HG03354 (cell line): ENCODE measurements at regions not wholly inside any gene's neighbourhood (a gene's known extent, or its start where the extent isn't known, plus 50 kb on each side); places are given as distances from the start of the nearest gene placed in this dataset.
A peak's percentile ranks its signal among the peaks of the same experiment; 100 is the strongest.
"Not testable (repeated sequence)": the region's sequence is repeated elsewhere in the genome, so short reads cannot be mapped to it uniquely, and the experiment has no call there.

Source experiments
- ATAC-seq: cut with Tn5 transposase; IDR thresholded peaks from one replicate; pipeline ENCODE4 v1.9.1; 2021; ENCODE audit warnings: mild to moderate bottlenecking; ENCODE audit not compliant: unreplicated experiment, poor library complexity, severe bottlenecking

DNA sequence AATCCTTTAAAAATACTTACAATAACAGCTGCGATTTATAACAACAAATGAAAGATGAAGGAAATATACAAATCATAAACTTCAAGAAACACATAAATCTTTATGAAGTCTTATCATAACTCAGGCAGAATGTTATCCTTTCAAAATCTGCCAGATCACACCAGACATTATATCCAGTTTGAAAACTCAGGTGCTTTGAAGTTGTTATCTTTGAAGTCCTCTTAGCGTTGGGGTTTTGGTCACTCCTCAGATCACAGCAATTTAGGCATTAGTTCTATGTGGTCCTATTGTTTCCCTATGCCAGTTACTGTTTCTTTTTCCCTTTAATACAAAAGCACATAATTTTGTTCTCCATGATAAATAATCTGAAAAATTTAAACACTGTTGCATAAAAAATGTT is 934.6 kb downstream of the EPHA3 start:
- ATAC-seq, result no peak

DNA sequence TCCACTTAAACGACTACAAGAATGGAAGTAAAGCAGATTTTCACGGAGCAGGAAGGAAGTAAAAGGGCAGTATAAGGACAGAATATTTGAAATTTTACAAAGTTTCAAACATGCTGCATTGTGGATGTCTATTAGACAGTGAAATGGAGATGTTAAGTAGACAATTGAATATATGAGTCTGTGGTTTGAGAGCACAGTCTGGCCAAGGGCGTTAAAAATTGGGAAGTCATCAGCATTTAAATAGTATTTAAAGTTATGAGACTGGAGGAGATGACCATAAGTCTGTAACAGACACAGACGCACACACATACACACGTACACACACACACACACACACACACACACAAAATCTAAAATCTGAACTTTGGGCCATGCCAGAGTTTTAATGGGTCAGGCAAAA is 935.9 kb downstream of the EPHA3 start:
- ATAC-seq, result no peak

DNA sequence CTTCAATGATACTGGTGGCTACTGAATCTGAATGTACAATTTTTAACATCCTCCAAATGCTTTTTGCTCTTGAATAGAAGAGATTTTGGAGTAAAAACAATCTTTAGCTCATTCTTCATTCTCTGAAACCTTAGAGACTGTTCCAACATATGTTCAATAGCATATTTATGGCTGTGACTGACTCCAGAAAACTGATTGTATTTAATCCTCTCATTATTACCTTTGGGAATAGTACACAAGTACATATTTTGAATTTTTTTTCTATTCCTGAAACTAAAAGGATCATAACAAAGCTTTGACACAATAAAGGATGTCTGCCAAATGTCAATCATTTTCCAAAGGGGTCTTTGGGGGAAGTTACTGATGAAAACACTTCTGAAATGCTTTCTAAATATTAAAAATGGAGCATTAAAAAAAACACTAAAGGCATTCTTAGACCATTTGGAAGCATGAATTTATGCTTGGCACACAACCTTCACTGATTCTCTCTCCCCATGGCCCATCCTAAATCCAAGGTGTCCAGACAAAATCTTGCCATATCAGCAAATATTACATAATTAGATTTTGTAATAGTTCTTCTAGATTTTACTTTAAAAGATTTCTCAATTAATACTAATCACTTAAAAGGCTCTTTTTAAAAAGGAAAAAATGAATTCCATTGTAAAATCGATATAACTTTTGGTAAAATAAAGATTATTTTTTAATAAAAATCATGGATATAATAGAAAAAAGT is 936.8 kb downstream of the EPHA3 start:
- ATAC-seq, result no peak

DNA sequence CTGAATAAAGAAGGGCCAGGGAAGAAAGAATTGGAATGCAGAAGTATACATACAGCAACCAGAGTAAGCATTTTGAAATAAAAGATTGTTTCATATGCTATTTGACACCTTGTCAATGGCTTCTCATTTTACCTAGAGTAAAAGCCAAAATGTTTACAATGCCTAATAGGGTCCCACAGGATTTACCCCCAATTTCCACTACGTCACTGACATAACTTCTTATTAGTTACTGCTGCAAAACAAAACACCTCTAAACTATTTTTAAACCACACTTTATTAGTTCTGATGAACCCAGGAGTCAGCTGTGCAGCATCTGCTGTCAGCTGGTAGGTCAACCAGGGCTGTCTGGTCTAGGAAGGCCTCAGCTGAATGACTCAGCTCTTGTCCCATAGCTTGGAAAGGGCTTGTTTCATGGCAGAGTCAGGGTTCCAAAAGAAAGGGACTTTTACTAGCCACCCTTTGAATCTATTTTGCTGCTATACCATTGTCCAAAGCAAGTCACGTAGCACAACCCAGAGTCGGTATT is 945.1 kb downstream of the EPHA3 start:
- no peak for ATAC-seq

DNA sequence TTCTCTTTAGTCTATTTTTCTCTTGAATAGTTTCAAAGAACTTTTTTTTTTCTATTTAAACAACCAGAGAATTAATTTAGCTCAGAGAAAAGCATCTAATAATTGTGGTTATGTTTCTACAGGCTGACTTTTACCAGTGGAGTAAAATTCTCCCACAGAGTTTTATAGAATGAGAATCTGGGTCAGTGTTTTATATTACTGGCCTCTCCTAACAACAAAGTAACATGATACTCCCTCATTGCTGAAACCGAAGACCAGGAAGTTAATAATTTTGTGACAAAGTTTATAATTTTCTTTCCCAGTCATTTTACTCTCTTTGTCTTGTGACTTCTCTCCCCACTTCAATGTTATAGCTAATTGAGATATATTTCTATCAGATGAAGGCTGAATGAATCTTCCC is 946.9 kb downstream of the EPHA3 start:
- ATAC-seq, result no peak

DNA sequence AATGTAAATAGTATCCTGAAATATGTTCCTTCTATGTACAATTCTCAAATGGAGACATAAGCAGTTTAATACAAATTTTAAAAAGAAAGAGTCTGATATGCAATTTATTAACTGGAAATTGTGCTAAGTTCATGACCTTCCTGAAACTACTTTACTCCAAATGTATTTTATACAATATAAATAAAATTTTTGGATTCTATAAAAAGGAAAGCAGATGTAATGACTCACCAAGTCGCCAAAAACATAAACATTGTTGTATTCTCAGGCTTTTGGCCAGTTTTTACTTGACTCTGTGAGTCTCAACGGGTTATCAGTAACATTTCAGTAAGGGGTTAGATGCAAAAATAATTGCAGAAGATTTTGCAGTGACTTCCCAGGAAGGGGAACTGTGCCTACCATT is 948.2 kb downstream of the EPHA3 start:
- no peak for ATAC-seq

DNA sequence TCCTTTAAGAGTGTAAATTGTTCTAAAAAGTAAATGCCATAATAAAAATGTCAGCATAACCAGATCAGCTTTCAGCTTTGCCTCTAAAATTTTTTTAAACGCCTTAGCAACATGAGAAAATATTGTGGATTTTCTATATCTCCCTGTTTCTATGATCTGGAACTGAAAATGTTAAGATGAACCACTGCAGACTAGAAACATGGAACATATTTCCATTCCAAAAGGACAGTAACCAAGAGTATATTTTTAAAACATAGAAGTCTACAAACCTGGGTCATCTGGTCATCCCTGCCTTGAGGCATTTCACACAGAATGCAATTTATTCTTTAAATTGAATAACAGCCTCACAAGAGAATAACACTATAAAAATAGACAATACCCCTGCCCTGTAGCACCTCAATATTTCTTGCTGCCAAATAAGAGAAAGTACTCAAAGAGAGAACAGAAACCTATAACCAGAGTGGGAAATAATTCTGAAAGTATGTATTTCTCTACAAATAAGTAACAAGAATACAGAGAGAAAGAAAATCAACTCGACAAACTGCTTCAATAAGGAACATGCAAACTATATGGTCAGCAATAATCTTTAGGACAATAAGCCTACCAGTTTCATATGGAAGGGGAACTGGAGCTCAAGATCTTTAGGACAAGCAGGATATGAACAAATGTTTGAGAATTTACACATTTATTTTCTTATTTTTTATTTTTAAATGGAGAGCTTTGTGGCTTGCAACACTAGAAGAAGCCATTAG is 949.0 kb downstream of the EPHA3 start:
- no peak for ATAC-seq

DNA sequence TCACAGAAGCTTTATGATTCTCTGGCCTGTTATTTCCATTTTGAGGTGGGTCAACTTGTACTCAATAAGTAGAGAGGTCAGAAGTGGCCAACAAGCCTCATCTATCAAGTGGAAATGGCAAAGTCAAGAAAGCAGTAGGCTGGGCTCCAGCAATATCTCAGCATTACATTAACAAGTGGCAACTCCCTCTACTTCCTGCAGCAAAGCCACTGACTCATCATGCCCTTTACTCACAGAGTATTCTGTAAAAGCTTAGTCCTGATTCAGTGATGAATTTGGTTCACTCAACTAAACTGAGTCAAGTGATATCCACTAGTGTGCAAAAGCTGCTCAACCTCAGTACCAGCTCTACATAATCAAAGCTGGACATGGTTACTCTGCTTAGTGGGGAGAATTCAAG is 954.6 kb downstream of the EPHA3 start:
- no peak for ATAC-seq

DNA sequence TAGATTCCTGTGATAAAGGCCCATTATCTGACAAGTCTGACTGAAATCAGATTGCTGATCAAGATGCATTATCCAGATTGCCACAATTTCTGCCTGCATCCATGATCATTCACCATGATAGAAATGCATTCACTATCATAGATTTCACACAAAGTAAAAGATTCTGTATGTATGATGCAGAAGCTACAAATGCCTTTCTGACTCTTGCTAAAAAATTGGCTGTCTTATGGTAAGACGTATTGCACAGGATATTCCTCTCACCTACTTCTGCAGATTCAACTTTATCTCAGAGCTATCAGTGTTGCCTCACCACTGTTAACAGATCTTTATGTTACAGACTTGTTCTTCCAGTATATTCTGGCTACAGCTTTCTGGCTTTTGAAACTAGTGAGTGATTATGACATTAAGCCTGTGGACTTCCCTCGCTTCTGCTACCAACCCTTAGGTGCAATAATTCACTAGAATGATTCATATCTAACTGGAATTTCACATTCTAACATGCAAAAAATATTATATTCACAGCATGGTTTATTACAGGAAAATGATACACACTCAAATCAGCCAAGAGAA is 955.3 kb downstream of the EPHA3 start:
- no peak for ATAC-seq

DNA sequence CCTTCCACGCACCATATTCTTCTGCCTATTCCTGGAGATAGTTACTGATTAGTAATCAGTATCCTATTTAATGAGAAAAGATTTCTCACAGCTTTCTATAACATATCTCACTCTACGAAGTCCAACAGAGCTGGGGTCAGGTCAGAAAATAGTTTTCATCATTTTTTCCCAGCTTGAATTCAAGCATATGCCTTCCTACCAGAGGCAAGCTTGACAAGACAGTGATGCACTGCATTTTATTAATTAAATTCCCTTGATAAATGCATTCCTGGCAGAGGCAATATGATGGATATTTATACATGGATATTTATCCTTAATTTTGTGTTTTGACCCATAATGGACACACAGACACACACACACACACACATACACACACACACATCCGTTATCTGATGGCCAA is 961.4 kb downstream of the EPHA3 start:
- no peak for ATAC-seq

DNA sequence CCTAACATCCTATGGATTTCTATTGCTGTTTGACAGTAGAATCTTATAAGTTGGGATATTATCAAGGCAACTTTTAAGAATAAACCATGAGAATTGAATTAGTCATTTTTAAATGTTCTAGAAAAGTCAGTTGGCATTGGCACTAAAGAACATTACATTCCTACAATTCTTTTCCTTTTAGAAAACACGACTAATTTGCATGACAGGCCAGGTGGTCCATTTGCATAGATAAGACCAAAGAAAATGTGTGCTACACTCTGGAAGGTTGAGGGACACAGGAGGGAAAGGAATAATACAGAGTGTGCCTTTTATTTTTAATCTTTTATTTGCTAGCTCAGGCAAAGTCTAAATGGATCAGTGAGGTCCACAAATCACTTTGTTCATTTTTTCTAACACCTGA is 962.3 kb downstream of the EPHA3 start:
- no peak for ATAC-seq

DNA sequence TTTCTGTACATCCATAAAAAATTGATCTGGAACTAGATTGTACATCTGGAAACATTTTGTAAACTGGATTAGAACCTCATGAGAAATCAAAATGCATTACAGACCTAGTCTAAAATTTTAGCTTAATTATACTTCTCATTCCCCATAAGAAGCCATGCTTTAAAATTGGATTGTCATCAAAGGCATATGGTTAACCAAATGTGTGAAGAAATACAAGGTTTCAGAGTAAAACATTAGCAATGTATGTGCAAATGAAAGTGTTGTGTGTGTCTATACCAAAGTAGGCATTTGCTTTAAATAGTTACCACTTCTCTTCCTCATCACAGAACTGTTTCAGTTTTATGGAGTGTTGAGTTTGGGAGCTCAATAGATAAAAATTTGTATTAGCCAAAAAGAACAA is 968.7 kb downstream of the EPHA3 start:
- no peak for ATAC-seq

DNA sequence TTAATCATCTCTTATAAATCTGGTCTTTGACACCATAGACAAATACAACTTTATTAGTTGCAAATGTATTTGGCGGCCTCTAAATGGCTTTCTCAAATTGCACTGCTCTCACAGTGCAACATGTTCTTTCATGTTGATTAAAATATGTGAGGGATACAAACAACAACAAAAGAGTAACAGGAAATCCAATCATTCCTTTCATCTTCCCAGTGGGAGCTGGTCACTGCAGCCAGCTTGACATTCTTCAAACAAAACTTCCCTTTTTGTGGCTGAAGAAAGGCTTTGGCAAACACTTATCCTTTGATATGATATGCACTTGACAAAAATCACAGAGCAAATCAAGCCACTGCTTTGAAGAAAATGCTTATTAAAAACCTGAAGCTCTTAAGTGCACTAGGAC is 973.6 kb downstream of the EPHA3 start:
- ATAC-seq, result no peak

DNA sequence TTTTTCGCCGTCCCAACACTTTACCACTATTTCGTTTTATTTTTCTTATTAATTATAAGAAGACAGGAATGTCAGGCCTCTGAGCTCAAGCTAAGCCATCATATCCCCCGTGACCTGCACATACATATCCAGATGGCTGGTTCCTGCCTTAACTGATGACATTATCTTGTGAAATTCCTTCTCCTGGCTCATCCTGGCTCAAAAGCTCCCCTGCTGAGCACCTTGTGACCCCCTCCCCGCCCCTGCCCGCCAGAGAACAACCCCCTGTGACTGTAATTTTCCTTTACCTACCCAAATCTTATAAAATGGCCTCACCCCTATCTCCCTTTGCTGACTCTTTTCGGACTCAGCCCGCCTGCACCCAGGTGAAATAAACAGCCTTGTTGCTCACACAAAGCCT is 978.9 kb downstream of the EPHA3 start:
- ATAC-seq, result not testable (repeated sequence)

DNA sequence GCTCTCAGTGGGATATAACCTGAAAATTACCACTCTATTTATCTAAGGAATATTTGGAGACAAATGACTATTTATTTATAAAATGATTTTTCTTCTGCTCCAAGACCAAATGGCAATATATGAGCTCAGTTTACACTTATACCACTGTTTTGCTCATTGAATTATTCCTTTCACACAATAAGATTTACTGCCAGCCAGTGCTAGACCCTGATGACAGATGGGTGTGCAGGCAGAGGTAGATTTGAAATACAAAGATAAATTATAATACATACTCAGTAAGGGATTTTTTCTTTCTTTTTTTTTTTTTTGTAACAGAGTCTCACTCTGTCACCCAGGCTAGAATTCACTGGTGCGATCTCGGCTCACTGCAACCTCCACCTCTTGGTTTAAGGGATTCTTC is 980.3 kb downstream of the EPHA3 start:
- no peak for ATAC-seq

DNA sequence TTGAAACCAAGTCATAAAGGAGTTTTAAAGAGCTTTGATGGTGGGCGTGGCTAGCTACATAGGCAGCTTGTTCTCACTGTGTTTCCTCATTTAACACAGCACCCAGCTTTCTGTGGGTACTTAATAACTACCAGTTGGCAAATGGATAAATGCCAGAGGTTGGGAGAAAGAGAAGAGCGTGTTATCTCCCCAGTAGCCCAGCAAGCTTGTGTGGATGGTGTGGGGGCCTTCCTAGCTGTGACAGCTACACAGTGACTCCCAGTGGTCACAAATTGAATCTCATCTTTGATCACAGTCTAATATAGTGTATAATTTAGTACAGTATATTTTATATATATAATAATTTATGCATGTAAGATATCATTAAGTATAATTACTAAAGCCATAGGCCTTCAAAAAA is 984.1 kb downstream of the EPHA3 start:
- peak; percentile 81 for ATAC-seq

DNA sequence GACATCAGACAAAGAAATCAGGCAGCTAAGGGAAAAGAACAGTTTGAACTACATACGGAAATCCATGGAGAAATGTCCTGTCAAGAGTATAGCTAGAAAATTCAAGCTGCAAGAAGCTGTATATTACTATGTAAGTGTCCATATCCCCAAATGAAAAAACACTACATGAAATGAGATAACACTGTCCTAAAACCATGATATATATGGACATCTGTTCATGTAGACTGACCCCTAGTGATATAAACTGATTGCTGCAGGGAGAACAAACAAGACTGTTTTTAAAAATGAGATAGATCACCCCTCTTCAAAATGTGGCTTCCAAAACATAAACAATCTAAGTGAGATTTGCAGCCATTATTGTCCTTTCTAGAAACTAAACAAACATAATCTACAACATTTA is 985.6 kb downstream of the EPHA3 start:
- ATAC-seq, result no peak

DNA sequence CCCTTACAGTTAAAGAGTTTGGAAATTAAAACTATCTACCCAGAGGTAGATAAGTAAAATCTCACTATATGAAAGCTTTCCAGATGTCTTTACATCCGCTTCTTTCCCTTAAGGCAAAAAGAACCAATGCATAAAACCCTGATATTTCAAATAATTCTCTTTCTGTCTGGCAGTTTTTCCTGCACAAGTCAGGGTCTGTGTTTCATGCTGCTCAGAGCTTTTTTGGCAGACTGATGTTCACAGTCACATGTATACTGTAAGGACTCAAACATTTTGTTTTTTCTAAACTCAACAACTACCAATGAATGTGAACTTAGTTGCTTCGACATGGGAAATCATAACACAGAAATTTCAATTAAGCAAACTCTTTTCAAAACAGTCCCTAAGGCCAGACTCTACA is 988.4 kb downstream of the EPHA3 start:
- no peak for ATAC-seq

DNA sequence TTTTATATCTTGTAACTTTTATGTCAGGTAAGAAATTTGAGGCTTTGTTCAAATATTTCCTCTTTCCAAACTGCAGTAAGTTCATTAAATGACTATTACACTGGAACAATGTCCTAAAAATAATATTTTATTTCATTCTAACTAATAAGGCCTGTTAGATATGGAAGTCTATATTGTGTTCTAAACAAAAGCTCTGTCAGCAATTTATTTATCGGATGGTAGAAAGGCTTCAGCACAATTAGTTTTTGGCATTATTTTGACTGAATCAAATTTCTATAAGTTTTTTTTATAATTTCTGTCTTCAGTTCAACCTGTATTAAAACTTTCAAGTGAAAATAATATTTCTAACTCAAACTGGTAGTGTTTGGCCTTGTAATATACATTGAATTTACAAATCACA is 992.1 kb downstream of the EPHA3 start:
- no peak for ATAC-seq

DNA sequence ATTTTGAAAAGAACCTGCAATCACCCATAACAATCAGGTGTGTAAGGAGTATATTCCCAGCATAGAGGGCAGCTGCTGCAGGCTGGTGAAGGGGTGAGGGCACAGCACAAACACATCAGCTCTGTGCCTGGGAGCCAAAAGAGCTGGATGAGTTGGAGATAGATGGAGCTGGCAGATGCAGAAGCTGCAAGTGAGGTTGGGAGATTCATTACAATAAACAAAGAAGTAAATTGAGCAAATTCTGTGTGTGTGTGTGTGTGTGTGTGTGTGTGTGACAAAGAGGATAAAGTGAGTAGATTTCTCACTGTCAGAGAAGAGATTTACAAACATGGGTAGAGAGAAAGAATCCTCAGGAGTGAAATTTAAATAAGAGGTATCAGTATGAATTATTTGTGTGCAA is 994.7 kb downstream of the EPHA3 start:
- no peak for ATAC-seq

DNA sequence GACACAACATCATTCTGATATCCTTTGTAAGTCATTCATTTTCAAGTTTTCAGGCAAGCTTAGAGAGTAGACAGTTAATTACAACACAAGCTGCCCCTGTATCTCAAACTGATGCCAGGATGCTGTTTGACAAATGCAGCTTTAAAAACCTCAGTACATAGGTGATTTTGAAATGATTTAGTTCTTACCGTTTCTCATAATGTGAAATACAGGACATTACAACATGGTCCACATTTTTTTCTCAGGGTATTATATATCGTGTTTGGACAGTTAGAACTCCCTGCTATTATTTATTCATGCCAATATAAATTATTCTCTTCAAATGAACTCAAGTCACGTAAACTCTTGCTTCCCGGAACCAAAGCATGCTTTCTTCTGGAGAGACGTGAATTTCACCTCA is 1013.9 kb downstream of the EPHA3 start:
- no peak for ATAC-seq
